Omental fat pad (tissue), 3 donors: ENCODE measurements at regions not wholly inside any gene's neighbourhood (a gene's known extent, or its start where the extent isn't known, plus 50 kb on each side); places are given as distances from the start of the nearest gene placed in this dataset.

Experiments used
- ATAC-seq: fragments of 150-250 bp; one replicate; pipeline ENCODE4 v1.9.1; 2016; ENCODE audit warnings: mild to moderate bottlenecking, moderate library complexity; ENCODE audit not compliant: low FRiP score
- DNase-seq: peaks from one replicate; pipeline ENCODE4 v3.0.0-alpha.2; 2019; ENCODE audit warnings: low spot score
- TF ChIP-seq, protein P1 (sequence below), 3 donors: fragments of 450-650 bp; IDR thresholded peaks; one replicate each; pipeline ENCODE4 v1.5.1; 2016 to 2017; ENCODE audit warnings: antibody characterized with exemption in 3 of 3, mild to moderate bottlenecking in 3 of 3, moderate library complexity in 2 of 3

DNA sequence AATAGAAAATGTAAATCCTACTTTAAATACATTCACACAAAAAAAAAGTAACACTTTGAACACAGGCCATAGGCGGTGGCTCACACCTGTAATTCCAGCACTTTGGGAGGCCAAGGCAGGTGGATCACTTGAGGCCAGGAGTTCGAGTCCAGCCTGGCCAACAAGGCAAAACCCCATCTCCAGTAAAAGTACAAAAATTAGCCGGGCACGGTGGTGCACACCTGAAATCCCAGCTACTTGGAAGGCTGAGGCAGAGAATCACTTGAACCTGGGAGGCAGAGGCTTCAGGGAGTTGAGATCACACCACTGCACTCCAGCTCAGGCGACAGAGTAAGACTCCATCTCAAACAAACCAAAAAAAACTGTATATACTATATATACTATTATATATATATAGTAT, 303.6 kb downstream of the BCL11A start:
- TF ChIP-seq, protein P1, sequence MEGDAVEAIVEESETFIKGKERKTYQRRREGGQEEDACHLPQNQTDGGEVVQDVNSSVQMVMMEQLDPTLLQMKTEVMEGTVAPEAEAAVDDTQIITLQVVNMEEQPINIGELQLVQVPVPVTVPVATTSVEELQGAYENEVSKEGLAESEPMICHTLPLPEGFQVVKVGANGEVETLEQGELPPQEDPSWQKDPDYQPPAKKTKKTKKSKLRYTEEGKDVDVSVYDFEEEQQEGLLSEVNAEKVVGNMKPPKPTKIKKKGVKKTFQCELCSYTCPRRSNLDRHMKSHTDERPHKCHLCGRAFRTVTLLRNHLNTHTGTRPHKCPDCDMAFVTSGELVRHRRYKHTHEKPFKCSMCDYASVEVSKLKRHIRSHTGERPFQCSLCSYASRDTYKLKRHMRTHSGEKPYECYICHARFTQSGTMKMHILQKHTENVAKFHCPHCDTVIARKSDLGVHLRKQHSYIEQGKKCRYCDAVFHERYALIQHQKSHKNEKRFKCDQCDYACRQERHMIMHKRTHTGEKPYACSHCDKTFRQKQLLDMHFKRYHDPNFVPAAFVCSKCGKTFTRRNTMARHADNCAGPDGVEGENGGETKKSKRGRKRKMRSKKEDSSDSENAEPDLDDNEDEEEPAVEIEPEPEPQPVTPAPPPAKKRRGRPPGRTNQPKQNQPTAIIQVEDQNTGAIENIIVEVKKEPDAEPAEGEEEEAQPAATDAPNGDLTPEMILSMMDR (IDR thresholded peaks at IDR 0.05), result no peak
- DNase-seq (no peak), ATAC-seq (no peak)

DNA sequence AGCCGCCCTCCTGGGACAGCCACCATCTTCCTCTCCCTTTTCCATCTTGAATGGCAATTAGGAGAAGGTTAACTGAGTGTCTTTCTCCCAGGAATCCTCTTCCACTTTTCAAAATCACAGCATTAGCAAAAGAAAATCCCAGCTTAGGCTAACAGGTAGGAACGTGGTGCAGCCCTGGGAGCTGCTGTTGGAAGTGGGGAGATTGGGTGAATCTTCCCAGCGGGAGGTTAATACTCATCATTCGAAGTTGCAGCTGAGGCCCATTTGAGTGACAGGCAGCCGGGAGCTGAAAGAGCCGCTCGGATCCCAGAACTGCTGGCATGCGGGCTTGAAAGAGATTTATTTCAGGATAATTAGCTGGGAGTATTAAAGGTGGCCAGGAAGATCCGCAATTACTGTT, 306.0 kb downstream of the BCL11A start:
- no peak for DNase-seq
- TF ChIP-seq, protein P1 (IDR thresholded peaks at IDR 0.05), result no peak
- ATAC-seq, result no peak

DNA sequence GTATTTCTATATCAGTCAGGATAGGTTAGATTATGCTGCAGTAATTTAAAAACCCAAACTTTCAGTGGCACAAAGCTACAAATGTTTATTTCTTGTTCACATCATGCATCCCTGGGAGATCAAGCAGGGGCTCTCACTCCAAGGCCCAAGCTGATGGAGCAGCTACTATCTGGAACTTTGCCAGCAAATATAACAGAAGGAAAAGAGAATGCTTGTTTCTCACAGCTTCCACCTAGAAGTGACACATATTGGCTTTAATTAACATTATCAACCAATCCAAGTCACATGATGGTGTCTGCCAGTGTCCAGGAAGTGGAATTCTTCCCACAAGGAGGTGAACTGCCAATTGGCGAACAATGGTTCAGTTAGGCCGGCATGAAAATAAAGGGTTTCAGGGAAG, 306.9 kb downstream of the BCL11A start:
- ATAC-seq (no peak), DNase-seq (no peak)
- TF ChIP-seq, protein P1 (IDR thresholded peaks at IDR 0.05), result no peak

DNA sequence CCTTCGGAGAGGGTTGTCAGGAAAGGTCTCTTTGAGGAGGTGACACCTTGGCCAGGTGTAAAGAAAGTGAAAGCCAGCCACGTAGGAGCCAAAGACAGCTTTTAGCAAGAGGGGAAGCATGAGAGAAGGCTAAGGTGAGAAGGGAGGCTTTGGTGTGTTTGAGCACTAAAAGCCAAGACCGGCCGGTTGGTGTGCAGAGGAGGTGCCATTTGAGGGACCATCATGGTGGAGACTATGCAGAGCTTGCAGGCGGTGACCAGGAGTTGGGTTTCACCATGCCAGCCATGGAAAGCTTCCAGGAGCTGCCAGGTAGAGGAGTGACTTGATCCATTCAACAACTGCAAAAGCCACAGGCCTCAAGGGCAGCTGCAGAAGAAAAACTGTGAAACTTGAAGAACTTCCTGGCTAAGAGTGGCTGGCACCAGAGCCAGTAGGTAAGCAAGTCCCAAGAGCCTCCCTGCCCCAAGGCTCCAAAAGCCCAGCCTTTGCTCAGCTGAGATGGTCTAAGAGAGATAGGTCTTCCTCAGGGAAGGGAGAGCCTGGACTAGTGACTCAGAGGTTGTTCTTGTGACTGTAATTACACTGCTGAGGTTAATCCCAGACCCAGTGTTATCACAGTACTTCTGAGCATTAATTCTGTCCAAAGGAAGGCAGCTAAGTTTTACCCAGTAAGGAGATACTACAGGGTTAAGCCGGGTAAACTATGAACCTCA, 319.0 kb downstream of the BCL11A start:
- DNase-seq (no peak), ATAC-seq (no peak)
- TF ChIP-seq, protein P1 (IDR thresholded peaks at IDR 0.05), result no peak

DNA sequence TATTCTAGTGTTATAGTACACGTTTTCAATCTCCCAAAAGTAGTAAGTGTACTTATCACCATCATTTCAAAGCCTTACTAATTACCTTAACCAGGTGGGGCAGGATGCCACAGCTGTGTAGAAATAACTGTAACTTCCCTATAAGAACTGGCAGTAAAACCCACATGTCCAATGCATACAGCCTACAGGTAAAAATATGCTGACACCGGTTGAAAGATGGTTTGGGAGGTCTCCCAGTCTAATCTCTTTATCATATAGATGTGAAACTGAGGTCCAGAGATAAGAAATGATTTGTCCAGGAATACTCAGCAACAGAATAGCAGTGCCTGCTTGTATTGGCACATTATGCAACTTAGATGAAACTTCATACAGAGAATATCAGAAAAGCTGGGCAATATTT, 322.9 kb downstream of the BCL11A start:
- no peak for ATAC-seq
- TF ChIP-seq, protein P1 (IDR thresholded peaks at IDR 0.05), result no peak
- DNase-seq, result no peak

DNA sequence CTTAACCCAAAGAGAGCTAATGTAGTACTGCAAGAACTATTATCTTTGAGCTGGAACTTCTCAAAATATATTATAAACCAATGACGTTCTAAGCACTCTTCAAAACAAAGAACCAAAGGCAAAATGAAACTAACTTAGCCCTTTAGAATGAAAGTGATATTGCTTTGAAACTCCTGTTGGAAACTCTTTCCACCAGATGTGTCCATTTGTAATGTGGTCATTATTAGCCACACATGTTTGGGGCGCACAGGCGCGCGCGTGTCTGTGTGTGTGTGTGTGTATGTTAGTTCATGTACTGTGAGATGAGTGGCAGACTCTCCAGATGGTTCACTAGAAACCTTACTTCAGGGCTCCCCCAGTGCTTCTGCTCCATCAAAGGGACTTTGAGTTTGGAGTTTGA, 323.4 kb downstream of the BCL11A start:
- ATAC-seq (no peak), DNase-seq (no peak)
- TF ChIP-seq, protein P1 (IDR thresholded peaks at IDR 0.05), result no peak

DNA sequence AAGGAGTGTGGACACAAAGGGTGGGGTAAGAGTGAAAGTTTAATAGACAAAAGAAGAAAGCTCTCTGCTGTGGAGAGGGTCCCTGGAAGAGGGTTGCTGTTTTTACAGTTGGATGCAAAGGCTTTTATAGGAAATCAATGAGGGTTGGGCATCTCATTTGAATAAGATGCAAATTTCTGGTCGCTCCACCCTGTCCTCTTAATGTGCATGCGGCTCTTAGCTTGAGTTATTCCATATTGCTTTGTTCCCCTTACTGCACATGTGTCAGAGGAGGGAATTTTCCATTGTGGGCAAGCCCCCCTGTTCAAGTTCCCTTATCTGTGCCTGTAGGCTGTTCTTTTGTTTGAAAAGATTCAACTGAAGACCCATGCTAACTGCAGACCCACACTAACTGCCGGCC, 326.5 kb downstream of the BCL11A start:
- DNase-seq (no peak), ATAC-seq (no peak)
- TF ChIP-seq, protein P1 (IDR thresholded peaks at IDR 0.05), result no peak
